ENCODE measurements at regions not wholly inside any gene's neighbourhood (a gene's known extent, or its start where the extent isn't known, plus 50 kb on each side); places are given as distances from the start of the nearest gene placed in this dataset.

DNA sequence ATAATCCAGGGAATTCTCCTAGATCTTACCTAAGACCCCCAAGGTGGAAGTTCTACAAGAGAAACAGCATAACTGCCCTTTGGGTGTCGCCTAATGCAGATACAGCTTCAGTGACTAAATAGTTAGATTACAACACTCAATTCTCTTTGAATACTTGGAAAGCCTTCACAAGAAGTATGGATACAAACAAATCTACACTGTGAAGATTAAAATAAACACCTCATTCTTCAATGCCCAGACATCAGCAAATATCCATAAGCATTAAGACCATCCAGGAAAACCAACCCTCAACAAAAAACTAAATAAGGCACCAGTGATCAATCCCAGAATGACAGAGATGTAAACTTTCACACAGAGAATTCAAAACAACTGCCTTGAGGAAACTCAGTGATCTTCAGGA is 963.2 kb downstream of the PLOD2 start:
- Histone ChIP-seq H3K36me3 (no peaks in the 10 kb centered on the region), H3K27ac (no peak overlapping the region), H3K4me1 (no peaks in the 10 kb centered on the region), H3K4me3 (no peak overlapping the region), H3K27me3 (no peaks in the 10 kb centered on the region), H3K9me3 (no peaks in the 10 kb centered on the region)
- intact Hi-C loops (cut with DNase I), result no loop called here
- TF ChIP-seq POLR2A (IDR thresholded peaks at IDR 0.05), result no peak
- TF ChIP-seq CTCF (IDR thresholded peaks at IDR 0.05), result no peak
- TF ChIP-seq POLR2AphosphoS5 (IDR thresholded peaks at IDR 0.05; ENCODE audit: insufficient read depth in 1 of 2, low read depth in 1 of 2), result no peak
- no peak for DNase-seq (ENCODE audit: extremely low spot score in 2 of 2)

DNA sequence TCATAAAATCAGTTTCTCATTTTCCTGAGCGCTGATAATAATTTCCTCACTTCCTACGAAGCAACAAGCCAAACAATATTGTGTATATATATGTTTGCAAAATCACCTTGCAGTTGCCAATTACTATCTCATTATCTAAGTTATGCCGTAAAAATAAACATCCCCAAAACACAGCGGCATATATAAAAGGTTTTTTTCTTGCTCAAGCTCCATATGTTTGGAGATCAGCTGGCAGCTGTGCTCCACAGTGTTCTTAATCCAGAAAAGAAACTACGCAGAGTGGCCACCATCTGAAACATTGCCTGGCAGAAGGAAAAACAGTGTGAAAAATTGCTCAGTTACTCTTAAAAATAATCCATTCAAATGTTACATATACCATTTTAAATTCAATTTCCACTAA is 951.4 kb downstream of the PLOD2 start:
- intact Hi-C loops (cut with DNase I), result no loop called here
- no peaks in the 10 kb centered on the region for H3K9me3 ChIP-seq
- no peaks in the 10 kb centered on the region for H3K36me3 ChIP-seq
- H3K4me1 ChIP-seq, result no peaks in the 10 kb centered on the region
- no peak for DNase-seq (ENCODE audit: extremely low spot score in 2 of 2)
- H3K27ac ChIP-seq, result no peak overlapping the region
- no peaks in the 10 kb centered on the region for H3K27me3 ChIP-seq
- H3K4me3 ChIP-seq, result no peak overlapping the region
- TF ChIP-seq POLR2AphosphoS5 (IDR thresholded peaks at IDR 0.05; ENCODE audit: insufficient read depth in 1 of 2, low read depth in 1 of 2) (no peak), POLR2A (IDR thresholded peaks at IDR 0.05) (no peak), CTCF (IDR thresholded peaks at IDR 0.05) (no peak)

DNA sequence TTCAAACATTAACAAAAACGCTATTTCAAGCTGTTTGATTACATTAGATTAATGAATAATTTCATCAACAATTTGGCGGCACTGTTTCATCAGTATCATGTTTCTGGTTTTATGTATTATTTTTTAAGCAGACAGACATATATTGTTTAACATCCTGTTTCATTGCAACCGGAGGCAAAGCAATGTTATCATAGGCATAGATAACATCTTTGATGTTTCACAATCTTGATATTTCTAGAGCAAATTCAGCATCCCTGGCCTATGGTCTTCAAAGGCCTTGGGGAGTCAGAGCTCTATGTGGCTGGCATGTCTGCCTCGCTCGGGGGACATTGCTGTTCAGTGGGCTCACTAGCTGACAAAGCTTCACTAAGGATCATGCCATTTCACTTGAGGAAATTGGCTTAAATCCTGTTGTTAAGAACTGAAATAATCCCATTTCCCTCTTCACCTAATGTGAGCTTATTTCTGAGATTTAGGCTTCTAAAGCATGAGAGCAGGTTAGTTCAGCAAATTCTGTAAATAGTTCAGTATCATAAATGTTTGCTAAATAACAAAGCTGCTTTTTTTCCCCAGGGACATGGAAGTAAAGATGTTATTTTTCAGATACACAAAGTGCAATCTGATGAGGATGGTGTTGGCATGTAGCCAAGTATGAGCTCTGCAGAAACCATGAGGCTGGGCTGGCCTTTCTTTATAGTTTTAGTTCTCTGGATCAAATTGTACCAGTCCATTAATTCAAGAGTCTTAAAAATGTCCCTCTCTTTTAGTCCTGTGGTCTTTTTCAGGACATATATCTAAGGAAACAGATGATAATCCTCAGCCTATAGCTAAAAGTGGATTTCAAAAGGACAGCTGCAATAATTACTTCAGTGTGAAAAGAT is 941.4 kb downstream of the PLOD2 start:
- no peaks in the 10 kb centered on the region for H3K27me3 ChIP-seq
- no peak for DNase-seq (ENCODE audit: extremely low spot score in 2 of 2)
- no peak overlapping the region for H3K4me3 ChIP-seq
- TF ChIP-seq CTCF (IDR thresholded peaks at IDR 0.05) (no peak), POLR2A (IDR thresholded peaks at IDR 0.05) (no peak), POLR2AphosphoS5 (IDR thresholded peaks at IDR 0.05; ENCODE audit: insufficient read depth in 1 of 2, low read depth in 1 of 2) (no peak)
- no peaks in the 10 kb centered on the region for H3K9me3 ChIP-seq
- no peak overlapping the region for H3K27ac ChIP-seq
- no peaks in the 10 kb centered on the region for H3K36me3 ChIP-seq
- H3K4me1 ChIP-seq, result no peaks in the 10 kb centered on the region
- intact Hi-C loops (cut with DNase I), result no loop called here

DNA sequence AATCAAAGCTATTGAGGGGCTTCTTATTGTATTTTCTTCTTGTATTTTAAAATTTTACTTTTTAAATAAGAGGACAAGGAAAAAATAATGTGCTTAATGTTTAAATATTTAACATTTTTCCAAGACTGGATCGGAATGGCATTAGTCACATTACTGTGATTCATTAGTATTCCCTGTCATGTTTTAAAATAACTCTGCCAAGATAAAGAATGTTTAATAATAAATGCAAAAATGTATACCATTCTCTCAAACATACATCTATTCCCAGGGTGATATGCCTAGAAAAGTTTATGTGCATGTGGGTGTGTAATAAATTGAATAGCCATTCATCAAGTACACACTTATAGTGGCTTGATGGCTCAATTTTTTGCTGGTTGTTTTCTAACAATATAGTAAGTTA is 936.1 kb downstream of the PLOD2 start:
- Histone ChIP-seq H3K27me3 (no peaks in the 10 kb centered on the region), H3K4me3 (no peak overlapping the region), H3K27ac (no peak overlapping the region), H3K36me3 (no peaks in the 10 kb centered on the region), H3K9me3 (no peaks in the 10 kb centered on the region), H3K4me1 (no peaks in the 10 kb centered on the region)
- TF ChIP-seq CTCF (IDR thresholded peaks at IDR 0.05), result no peak
- no peak for TF ChIP-seq POLR2AphosphoS5 (IDR thresholded peaks at IDR 0.05; ENCODE audit: insufficient read depth in 1 of 2, low read depth in 1 of 2)
- TF ChIP-seq POLR2A (IDR thresholded peaks at IDR 0.05), result no peak
- intact Hi-C loops (cut with DNase I), result no loop called here
- no peak for DNase-seq (ENCODE audit: extremely low spot score in 2 of 2)

- no peaks in the 10 kb centered on the region for H3K27me3 ChIP-seq
- no peak overlapping the region for H3K4me3 ChIP-seq
- H3K36me3 ChIP-seq, result no peaks in the 10 kb centered on the region
- H3K9me3 ChIP-seq, result peaks cover 5% of the 10 kb centered on the region
- H3K4me1 ChIP-seq, result no peaks in the 10 kb centered on the region
- DNase-seq (ENCODE audit: extremely low spot score in 2 of 2), result no peak
- no peak overlapping the region for H3K27ac ChIP-seq
- intact Hi-C loops (cut with DNase I), result no loop called here
- TF ChIP-seq POLR2AphosphoS5 (IDR thresholded peaks at IDR 0.05; ENCODE audit: insufficient read depth in 1 of 2, low read depth in 1 of 2) (no peak), CTCF (IDR thresholded peaks at IDR 0.05) (no peak), POLR2A (IDR thresholded peaks at IDR 0.05) (no peak)
Measured at GRCh38 chr3:145243875-145244274, 917.1 kb downstream of the PLOD2 start.
